Posterior vena cava (tissue), 2 donors: ENCODE measurements at regions not wholly inside any gene's neighbourhood (a gene's known extent, or its start where the extent isn't known, plus 50 kb on each side); places are given as distances from the start of the nearest gene placed in this dataset.
"Not testable (repeated sequence)": the region's sequence is repeated elsewhere in the genome, so short reads cannot be mapped to it uniquely, and the experiment has no call there.

Experiments
- DNase-seq: peaks from one replicate; pipeline ENCODE4 v3.0.0-alpha.2; 2020; ENCODE audit warnings: low spot score
- intact Hi-C, 2 donors: fragments of 100-400 bp; cut with DNase I; formaldehyde crosslinking; loops; one replicate each; pipeline versions ENCODE4 v1.14.1 to v1.14.2; 2022 to 2023
- donor health status: DM: yes; HTN: yes; CAD: no.
- donor health status: DM: yes; HTN: yes; CAD: no.

DNA sequence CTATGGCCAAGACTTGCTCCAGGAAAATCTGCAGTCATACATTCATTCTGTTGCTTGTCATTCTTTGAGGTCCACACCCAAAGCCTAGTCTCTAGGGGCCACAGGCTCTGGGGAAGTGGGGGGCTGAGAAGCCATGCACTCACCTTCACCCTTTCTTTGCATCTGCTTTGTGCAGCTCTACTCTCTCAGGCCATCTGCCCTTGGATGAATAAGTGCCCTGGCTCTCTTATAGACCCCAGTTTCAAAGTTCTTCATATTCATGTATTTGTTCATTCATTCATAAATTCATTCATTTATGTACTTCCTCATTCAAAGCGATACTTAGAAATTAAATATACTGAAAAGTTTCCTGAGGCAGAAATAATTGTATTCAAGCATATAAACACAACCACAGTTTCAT lies 130.3 kb upstream of the FAM98A start:
- DNase-seq, result no peak
- intact Hi-C loops, result no loop called here

GRCh38 chr2:33728106-33728505 lies 129.0 kb upstream of the FAM98A start:
- intact Hi-C loops, result no loop called here
- DNase-seq, result no peak

- DNase-seq, result no peak
- intact Hi-C loops, result no loop called here
Observed at GRCh38 chr2:33727361-33728032, 128.4 kb upstream of the FAM98A start.

DNA sequence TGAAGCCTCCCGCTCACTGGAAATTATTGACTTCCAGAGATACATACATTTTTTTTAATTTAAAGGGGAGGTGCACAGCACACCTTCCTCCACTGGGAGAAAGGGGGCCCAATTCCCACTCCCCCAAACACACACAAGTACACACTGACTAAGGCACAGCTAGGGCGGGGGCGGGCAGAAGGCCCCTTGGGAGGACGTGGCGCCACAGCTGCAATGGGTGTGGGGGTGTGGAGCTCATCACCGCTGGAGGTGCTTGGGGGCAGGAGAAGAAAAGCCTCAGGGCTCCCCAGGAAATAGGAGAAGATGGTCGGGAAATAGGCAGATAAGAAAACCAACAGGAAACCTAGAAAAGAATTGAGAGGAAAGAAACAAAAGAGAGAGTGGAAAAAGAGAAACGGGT lies 127.3 kb upstream of the FAM98A start:
- no peak for DNase-seq
- intact Hi-C loops, result no loop called here

- intact Hi-C loops, result no loop called here
- DNase-seq, result no peak
Observed at GRCh38 chr2:33723329-33723728, 124.2 kb upstream of the FAM98A start.

DNA sequence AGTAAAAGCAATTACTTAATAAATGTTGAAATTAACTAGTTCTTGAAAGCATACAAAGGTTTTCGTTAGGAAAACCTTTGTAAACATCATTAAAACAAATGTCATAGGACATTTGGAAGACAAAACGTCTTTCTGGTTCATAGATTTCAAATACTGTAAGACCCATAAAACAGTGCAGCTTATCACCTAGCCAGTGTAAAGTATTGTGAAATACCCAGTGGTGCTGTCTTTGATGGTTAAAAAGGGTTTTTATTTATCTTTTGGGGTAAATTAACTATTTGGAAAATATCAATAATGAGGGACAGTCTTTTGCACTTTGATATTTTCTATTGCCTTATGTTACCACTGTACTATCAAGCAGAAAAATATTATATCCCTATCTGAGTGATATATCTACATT lies 120.0 kb upstream of the FAM98A start:
- DNase-seq, result no peak
- intact Hi-C loops, result no loop called here

DNA sequence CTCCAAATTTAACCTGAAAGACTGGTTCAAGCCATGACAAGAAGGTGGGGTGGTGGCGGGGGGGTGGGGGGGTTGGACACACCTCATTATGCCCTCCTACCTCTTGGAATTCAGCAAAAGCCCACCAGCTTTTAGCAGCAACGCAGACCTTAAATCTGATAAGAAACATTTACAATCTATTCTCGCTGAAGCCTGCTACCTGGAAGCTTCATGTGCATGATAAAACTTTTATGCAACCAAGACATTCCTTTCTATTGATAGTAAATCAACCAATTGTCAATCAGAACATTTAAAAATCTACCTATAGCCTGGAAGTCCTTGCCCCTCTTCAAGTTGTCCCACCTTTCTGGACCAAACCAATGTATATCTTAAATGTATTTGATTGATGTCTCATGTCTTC lies 113.6 kb upstream of the FAM98A start:
- intact Hi-C loops, result no loop called here
- DNase-seq, result no peak

- intact Hi-C loops, result no loop called here
- DNase-seq, result no peak
Observed at GRCh38 chr2:33709951-33710350, 110.9 kb upstream of the FAM98A start.

DNA sequence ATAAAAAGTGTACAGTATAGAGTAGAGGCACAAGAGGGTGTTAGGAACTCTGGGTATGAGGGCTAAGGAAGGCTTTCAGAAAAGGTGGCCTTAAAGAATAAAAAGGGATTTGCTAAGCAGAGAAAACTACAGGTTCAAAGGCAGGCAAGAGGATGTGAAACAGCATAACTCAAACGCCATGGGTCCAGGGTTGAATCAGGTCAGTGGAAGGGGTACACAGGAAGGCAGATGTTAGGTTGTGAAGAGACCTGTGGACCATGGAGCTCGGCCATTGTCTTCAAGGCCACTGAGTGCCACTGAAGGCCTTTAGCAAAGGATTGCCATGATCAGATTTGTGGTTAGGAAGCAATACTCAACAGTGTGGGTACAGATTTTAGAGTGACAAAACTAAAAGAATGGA lies 108.2 kb upstream of the FAM98A start:
- no peak for DNase-seq
- intact Hi-C loops, result no loop called here

- intact Hi-C loops, result no loop called here
Observed at GRCh38 chr2:33706410-33706809, 107.3 kb upstream of the FAM98A start.

GRCh38 chr2:33704406-33704855 lies 105.3 kb upstream of the FAM98A start:
- intact Hi-C loops, result no loop called here
- DNase-seq, result no peak

More at GRCh38 chr2:33706410-33706809, 107.3 kb upstream of the FAM98A start:
- no peak for DNase-seq

DNA sequence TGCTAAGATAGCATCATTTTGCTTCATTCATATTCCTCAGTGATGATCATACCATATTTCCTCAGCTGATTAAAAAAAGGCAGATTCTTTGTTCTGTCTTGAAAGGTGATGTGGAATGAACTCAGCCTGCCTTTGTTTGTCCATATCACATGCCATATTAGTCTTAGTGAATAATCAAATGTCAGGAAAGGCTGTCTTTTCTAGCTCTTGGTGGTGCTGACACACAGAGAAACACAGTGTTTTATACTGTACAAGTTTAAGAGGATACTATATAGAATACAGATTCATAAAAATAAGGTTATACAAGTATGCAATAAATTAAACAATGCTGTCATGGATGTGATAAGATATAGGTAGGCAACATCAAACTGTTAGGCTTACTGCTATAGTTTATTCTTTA lies 97.1 kb upstream of the FAM98A start:
- intact Hi-C loops, result no loop called here
- no peak for DNase-seq

DNA sequence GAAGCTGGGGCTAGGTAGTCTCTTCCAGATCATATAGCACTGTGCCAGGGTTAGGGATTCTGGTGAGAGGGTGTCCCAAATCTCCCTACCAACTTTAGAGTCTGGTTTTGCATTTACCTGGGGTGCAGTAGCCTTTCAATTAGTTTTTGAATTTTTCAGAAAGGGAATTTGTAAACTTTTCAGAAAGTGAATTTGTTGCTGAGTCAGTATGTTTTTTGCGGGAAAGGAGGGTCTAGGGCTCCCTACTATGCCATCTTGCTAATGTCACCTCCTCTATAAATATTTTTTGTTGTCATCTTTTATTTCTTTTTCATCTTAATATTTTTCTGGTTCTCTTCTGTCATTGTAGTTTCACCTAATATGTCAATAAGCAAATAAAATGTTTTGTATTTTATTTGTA lies 95.8 kb upstream of the FAM98A start:
- intact Hi-C loops, result no loop called here
- no peak for DNase-seq

GRCh38 chr2:33690686-33691085 lies 91.6 kb upstream of the FAM98A start:
- intact Hi-C loops, DNase-seq: not testable (repeated sequence)

DNA sequence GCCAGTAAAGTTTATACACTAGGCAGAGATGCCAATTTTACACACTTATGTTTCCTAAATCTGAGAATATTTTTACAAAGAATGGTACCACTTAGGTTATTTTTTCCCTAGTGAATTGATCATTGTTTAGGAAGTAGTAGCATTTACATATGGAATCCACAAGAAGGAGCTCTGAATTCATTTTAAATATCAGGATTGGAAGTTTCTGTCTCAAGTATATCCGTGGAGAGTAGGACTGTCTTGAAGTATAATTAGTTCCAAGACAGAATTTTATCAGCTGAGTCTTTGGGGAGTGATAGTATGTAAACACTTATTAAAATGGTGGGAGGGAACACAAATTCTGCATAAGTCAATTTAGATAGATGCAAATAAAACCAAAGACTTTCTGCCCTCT lies 82.3 kb upstream of the FAM98A start:
- DNase-seq, result no peak

DNA sequence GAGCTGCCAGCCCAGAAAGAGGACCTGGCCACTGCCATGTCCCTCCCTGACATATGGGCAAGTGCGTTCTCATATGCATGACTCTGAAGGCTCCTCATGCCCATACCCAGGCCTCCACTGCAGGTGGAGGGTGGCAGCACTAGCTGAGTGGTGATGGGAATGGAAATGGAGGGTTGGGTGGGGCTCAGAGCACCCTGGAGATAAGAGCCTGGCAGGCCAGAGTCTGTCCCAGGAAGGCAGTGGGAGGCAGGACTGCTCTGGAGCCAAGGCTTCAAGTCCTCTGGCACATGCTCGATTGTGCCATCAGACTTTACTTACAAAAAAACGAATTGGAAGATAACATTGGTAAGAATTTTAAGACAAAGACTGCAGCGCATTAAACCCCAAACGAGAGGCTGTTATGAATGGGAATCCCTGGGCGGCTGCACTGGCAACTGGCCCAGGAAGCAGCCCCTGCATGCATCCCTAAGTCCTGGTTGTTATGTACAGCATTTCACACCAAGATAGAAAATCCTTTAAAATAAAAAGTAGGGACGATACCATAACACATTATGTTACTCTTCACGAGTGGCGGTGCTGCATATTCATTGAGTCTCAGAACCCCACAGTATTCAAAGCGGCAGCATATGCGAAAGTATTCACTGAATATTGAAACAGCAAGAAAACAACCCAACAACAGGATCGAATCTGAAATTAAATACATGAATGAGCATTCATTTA lies 81.7 kb upstream of the FAM98A start:
- intact Hi-C loops, result no loop called here
- DNase-seq, result no peak

More for the DNA sequence above, 82.3 kb upstream of the FAM98A start:
- intact Hi-C loops, result no loop called here

DNA sequence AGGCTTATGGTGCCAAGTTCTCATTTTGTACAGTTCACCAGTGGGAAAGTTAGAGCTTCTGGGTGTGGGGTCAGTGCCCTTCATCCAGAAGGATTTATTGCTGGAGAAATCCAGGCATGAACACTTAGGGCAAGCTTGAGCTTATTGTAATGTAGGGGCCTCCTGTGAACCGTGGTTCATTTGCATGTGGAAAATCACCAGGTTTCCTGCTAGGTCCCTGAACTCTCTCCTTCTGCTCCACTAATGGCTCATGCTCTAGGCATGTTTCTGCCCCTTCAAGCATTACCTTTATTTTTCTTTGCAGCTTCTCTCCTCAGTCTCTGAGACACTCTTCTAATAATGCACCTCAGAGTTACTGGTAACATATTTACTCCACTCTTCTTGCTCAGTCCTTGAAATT lies 79.3 kb upstream of the FAM98A start:
- intact Hi-C loops, result no loop called here
- no peak for DNase-seq

DNA sequence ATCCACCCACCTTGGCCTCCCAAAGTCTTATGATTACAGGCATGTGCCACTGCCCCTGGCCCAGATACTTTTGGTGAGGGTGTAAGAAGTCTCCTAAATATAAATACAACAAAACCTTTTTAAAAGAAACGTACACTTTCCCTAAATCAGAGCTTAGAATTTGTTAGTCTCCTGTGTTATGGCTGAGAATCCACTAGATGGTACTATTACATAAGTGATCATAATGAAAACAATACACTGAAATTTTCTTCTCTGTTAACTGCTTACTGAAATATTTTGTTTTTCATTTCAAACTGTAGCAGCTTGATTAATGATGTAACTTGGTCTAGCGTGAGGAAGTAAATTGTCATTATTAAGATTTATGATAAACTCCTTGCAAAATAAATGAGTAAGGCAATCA lies 74.8 kb upstream of the FAM98A start:
- no peak for DNase-seq
- intact Hi-C loops, result no loop called here

DNA sequence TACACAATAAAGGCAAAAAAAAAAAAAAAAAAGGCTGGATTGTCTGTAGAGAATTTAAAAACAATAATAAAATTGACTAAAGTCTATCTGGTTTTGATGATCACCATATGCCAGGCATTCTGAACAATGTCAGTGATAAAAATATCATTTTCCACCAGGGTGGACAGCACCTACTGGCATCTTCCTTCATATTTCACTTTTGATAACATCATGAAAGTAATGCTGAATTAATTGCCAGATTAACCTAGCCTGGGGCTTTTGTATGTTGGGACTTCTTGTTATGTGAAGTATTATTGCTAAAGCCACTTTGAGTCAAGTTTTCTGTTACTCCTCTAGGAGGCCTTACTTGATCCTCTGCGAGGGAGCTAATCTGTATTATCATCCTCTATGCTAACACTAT lies 73.8 kb upstream of the FAM98A start:
- intact Hi-C loops, result no loop called here
- no peak for DNase-seq

DNA sequence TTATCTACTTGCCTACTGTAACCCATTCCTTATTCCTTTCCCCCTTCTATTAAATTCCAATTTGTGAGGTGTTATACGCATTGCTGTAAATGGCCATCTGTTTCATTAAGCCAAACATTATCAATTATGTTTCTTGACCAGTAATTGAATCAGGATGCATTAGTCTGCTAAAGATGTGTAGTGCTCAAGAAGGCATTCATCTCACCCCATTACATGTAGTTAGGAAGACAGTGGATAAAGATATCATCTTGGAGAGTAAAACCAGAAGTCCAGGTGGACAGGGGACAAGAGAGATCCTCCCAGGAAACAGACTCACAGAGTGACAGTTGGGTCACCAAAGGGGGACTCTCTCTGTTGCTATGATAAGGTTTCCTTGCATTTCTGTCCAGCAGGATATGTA lies 73.3 kb upstream of the FAM98A start:
- intact Hi-C loops, result no loop called here
- no peak for DNase-seq

DNA sequence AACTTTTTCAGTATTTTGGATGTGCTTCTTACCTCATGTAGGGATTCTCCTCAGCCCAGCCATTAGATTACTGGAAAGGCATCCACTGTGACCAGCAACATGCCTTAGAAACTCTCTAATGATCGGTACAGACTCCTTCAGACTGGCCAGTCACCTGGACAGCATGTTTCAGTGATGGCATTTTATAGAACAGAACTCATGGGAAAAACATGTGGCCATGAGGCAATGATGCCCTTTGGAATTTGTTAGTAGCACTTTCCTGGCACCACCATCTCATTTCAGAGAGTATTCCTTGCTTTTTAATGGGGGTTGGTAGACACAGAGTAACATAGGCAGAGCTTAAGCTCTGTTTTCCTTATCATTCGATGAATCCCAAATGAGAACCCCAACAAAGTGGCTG lies 72.1 kb upstream of the FAM98A start:
- intact Hi-C loops, result no loop called here
- no peak for DNase-seq
